Ishikawa (cell line): ENCODE measurements at regions not wholly inside any gene's neighbourhood (a gene's known extent, or its start where the extent isn't known, plus 50 kb on each side); places are given as distances from the start of the nearest gene placed in this dataset.

ENCODE experiments used
- CEBPB ChIP-seq: IDR thresholded peaks from 2 replicates; pipeline ENCODE4 v1.6.1; 2012
- EGR1 ChIP-seq: IDR thresholded peaks from 2 replicates; pipeline ENCODE4 v1.6.1; 2012
- EP300 ChIP-seq: IDR thresholded peaks from 2 replicates; pipeline ENCODE4 v1.6.1; 2012; ENCODE audit warnings: borderline replicate concordance
- FOXM1 ChIP-seq: IDR thresholded peaks from 2 replicates; pipeline ENCODE4 v1.6.1; 2012; ENCODE audit warnings: low read depth, borderline replicate concordance
- MAX ChIP-seq: IDR thresholded peaks from 2 replicates; pipeline ENCODE4 v1.6.1; 2012
- RAD21 ChIP-seq: IDR thresholded peaks from 2 replicates; pipeline ENCODE4 v1.6.1; 2012; ENCODE audit warnings: low read depth
- TAF1 ChIP-seq: IDR thresholded peaks from 2 replicates; pipeline ENCODE4 v1.6.1; 2012; ENCODE audit warnings: low read depth, mild to moderate bottlenecking
- TCF12 ChIP-seq: IDR thresholded peaks from 2 replicates; pipeline ENCODE4 v1.6.1; 2012; ENCODE audit warnings: low read depth
- TEAD4 ChIP-seq: IDR thresholded peaks from 2 replicates; pipeline ENCODE4 v1.6.1; 2012
- USF1 ChIP-seq: IDR thresholded peaks from 2 replicates; pipeline ENCODE4 v1.6.1; 2012
- YY1 ChIP-seq: IDR thresholded peaks from 2 replicates; pipeline ENCODE4 v1.6.1; 2012; ENCODE audit warnings: low read depth
- ZBTB7A ChIP-seq: IDR thresholded peaks from 2 replicates; pipeline ENCODE4 v1.6.1; 2012; ENCODE audit warnings: low read depth
- TF ChIP-seq, protein P1 (sequence below): IDR thresholded peaks from 2 replicates; pipeline ENCODE4 v1.6.1; 2012; ENCODE audit warnings: low read depth, mild to moderate bottlenecking

DNA sequence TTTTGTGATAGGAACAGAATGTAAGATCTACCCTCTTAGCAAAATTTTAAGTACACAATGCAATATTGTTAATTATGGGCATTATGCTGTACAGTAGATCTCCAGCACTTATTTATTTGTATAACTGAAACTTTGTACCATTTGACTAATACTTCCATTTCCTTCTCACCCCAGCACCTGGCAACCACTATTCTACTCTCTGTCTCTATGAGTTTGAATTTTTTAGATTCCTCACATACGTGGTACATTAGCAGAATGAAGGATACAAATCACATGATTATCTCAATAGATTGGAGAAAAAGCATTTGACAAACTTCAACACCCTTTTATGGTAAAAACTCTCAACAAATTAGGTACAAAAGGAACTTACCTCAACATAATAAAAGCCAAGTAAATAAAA, 90.3 kb upstream of the DLX6 start:
- TF ChIP-seq MAX (no peak), USF1 (no peak), TAF1 (no peak), CEBPB (no peak), TCF12 (no peak), RAD21 (no peak), FOXM1 (no peak), ZBTB7A (no peak), YY1 (no peak), TEAD4 (no peak), EGR1 (no peak), EP300 (no peak)
- TF ChIP-seq, protein P1, sequence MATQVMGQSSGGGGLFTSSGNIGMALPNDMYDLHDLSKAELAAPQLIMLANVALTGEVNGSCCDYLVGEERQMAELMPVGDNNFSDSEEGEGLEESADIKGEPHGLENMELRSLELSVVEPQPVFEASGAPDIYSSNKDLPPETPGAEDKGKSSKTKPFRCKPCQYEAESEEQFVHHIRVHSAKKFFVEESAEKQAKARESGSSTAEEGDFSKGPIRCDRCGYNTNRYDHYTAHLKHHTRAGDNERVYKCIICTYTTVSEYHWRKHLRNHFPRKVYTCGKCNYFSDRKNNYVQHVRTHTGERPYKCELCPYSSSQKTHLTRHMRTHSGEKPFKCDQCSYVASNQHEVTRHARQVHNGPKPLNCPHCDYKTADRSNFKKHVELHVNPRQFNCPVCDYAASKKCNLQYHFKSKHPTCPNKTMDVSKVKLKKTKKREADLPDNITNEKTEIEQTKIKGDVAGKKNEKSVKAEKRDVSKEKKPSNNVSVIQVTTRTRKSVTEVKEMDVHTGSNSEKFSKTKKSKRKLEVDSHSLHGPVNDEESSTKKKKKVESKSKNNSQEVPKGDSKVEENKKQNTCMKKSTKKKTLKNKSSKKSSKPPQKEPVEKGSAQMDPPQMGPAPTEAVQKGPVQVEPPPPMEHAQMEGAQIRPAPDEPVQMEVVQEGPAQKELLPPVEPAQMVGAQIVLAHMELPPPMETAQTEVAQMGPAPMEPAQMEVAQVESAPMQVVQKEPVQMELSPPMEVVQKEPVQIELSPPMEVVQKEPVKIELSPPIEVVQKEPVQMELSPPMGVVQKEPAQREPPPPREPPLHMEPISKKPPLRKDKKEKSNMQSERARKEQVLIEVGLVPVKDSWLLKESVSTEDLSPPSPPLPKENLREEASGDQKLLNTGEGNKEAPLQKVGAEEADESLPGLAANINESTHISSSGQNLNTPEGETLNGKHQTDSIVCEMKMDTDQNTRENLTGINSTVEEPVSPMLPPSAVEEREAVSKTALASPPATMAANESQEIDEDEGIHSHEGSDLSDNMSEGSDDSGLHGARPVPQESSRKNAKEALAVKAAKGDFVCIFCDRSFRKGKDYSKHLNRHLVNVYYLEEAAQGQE, result no peak
